ENCODE measurements at regions not wholly inside any gene's neighbourhood (a gene's known extent, or its start where the extent isn't known, plus 50 kb on each side); places are given as distances from the start of the nearest gene placed in this dataset.
A peak's percentile ranks its signal among the peaks of the same experiment; 100 is the strongest.
"Not testable (repeated sequence)": the region's sequence is repeated elsewhere in the genome, so short reads cannot be mapped to it uniquely, and the experiment has no call there.

DNA sequence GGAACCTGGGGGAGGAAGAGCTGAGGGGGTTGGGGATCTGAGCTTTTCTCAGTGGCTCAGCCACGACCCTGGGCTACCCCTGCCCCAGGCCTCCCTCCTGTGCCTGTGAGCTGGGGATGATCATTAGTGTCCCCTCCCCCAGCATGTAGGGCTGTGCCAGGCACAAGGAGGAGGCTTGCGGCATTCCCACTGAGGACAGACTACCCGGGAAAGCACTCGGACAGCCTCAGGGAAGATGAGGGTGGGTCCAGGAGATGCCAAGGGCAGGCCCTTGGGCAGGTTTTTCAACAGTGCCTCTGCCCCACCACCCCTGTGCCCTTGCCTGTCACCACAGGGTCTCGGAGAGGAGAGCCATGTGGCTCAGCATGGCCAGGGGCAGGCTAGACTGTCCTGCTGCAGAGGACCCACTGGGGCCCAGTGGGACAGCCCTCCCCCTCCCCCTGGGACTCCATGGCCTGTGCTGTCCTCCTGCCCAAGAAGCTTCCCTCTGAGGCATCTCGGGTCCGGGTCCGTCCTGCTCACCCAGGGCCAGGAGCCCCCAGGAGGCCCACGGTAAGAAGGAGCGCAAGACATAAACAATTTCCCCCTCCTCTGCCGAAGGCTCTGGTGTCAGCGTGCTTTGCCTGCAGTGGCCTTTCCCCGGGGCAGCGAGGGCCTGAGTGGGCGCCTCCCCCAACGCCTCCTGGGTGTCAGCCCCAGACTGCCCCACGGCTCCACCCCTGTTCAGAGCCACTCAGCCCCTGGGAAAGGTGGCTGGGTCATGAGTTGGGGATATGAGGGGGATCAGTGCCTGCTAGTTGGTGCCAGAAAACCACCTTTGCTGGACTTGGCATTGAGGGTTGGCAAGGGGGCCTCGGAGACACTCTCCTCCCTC, 192.5 kb downstream of the GOLGA6L6 start:
- H3K27ac Mint-ChIP-seq = no peak overlapping the region
- H3K4me3 Mint-ChIP-seq = no peak overlapping the region
- no peak for DNase-seq
- no peaks in the 10 kb centered on the region for H3K9me3 Mint-ChIP-seq
- no peaks in the 10 kb centered on the region for H3K27me3 Mint-ChIP-seq
- CTCF ChIA-PET = no interaction called here
- H3K4me1 Mint-ChIP-seq = peaks cover 3% of the 10 kb centered on the region
- H3K36me3 Mint-ChIP-seq (ENCODE audit: low read depth) = no peaks in the 10 kb centered on the region
- POLR2A ChIA-PET = no interaction called here

DNA sequence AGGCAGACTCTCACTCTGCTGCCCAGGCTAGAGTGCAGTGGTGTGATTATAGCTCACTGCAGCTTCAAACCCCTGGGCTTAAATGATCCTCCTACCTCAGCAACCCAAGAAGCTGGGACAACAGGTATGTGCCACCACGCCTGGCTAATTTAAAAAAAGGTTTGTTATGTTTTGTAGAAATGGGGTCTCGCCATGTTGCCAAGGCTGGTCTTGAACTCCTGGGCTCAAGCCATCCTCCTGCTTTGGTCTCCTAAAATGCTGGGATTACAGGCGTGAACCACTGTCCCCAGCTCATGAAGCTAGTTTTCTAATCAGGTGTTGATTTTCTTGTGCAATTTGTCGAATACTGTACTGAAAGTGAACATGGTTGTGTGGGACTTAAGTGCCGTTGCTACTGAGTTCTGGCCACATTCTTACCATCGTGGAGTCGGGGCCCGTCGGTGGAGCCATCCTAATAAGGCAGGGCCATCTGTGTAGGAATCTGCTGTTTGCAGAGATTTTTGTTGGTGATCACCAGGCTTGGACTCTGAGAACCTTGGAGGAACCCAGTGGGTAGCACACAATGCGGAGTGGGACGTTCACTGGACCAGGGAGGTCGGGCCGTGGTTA, 193.2 kb downstream of the GOLGA6L6 start:
- Mint-ChIP-seq H3K27me3 (no peaks in the 10 kb centered on the region), H3K4me3 (no peak overlapping the region), H3K36me3 (ENCODE audit: low read depth) (no peaks in the 10 kb centered on the region), H3K27ac (no peak overlapping the region), H3K9me3 (no peaks in the 10 kb centered on the region), H3K4me1 (peaks cover 3% of the 10 kb centered on the region)
- DNase-seq = no peak
- ChIA-PET CTCF (interaction anchor here (0.6 kb wide), 1 partner anchor 9 kb away, joined by 3 read pairs; no protein-coding TSS in a partner anchor), POLR2A (interaction anchor here (0.7 kb wide), 1 partner anchor 922 kb away, joined by 3 read pairs; no protein-coding TSS in a partner anchor)

DNA sequence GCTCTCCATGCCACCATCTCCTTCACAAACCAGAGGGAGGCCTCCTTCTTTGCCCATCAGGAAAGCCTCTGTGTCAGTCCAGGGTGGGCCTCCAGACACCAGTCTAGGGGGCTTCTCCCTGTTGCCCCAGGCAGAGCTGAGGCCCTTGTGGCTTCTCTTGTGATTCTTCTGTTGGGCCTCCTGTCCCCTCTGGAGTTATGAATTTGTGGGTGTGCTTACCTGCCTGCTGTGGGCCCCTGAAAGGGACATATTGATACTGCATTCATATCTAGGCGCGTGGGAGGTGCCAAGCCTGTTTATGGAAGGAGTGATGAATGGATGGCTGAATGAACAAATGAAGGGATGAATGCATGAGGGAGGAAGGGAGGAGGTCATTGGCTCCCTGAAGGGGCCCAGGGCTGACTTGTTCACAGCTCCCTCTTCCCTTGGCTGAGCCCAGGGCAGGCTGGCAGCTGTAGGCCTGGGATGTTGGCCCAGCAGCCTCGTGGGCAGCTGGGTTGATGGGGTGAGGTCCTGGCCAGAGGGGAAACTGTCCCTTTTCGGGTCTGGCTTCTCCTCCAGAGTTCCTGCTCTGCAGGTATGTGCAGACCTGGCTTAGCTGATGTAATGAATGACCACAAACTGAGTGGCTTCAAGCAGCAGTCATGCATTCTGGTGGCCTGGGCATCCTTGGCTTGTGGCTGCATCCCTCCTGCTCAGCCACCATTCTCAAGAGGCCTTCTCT, 195.4 kb downstream of the GOLGA6L6 start:
- CTCF ChIA-PET = interaction anchor here (1.2 kb wide), 1 partner anchor 10 kb away, joined by 4 read pairs; no protein-coding TSS in a partner anchor
- H3K4me3 Mint-ChIP-seq = no peak overlapping the region
- H3K9me3 Mint-ChIP-seq = no peaks in the 10 kb centered on the region
- H3K27me3 Mint-ChIP-seq = no peaks in the 10 kb centered on the region
- no peak overlapping the region for H3K27ac Mint-ChIP-seq
- no peaks in the 10 kb centered on the region for H3K36me3 Mint-ChIP-seq (ENCODE audit: low read depth)
- H3K4me1 Mint-ChIP-seq = no peaks in the 10 kb centered on the region
- POLR2A ChIA-PET = no interaction called here
- no peak for DNase-seq

DNA sequence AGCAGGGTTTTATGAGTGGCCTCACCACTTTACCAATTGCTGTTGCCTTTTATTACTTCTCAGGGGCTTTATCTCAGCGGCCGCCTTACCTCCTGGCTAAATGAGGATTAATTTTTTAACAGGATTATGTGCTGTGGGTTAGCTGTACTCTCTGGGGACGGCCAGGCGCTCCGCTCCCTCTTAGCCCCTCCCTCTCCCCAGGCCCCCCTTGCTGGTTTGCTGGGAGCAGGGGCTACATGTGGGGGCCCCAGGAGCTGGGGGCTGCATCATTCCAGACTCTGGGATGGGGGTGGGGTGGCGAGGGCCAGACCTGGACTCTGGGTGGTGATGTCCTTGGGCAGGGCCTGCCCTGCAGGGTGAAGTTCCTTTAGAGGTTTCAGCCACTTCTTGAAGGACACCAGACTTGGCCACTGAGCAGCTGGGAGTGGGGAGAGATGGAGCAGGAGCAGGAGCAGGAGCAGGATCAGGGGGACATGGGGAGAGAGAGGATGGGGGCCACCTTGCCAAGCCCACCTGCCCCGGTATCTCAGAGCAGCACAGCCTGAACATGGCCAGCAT, 196.1 kb downstream of the GOLGA6L6 start:
- POLR2A ChIA-PET = no interaction called here
- CTCF ChIA-PET = interaction anchor here (1.2 kb wide), 1 partner anchor 11 kb away, joined by 4 read pairs; no protein-coding TSS in a partner anchor
- Mint-ChIP-seq H3K27ac (no peak overlapping the region), H3K27me3 (no peaks in the 10 kb centered on the region), H3K36me3 (ENCODE audit: low read depth) (no peaks in the 10 kb centered on the region), H3K4me3 (no peak overlapping the region), H3K4me1 (no peaks in the 10 kb centered on the region), H3K9me3 (no peaks in the 10 kb centered on the region)
- no peak for DNase-seq

DNA sequence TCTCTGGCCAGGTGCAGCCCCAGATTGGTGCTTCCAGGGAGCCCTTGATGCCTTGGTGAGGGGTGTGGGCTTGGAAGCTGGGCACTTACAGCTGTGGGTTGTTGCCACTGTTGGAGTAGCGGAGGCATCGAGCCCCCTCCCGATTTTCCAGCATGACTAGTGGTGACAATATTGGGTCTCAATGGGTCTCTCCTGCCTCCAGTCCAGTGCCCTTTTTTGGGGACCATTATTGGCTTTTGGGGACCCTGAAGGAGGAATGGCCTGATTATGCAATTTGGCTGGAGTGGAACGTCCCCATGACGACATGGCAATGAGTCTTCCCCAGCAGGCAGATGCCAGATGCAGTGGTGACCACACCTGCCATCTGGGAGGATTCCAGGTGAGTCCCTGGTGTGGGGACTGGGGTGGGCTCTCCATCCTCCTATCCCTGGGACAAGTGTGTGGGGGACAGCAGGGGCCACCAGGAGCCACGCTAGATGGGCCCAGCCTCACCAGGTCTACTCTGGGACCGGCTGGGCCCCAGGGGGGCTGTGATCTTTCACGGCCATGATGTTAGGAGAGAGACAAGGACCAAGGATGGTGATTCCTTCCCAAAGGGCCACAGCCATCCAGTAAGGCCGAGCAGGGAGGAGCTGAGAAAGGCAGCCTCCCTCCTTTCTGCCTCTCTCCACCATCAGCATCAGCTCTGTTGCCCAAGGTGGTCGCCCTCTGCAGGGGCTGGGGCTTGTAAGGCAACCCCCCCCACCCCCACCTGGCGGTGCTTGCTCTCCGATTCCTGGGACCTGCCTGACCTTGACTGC, 196.8 kb downstream of the GOLGA6L6 start:
- DNase-seq = no peak
- Mint-ChIP-seq H3K4me3 (no peak overlapping the region), H3K36me3 (ENCODE audit: low read depth) (no peaks in the 10 kb centered on the region), H3K9me3 (no peaks in the 10 kb centered on the region), H3K4me1 (no peaks in the 10 kb centered on the region), H3K27ac (no peak overlapping the region), H3K27me3 (no peaks in the 10 kb centered on the region)
- CTCF ChIA-PET = interaction anchor here (1.2 kb wide), 1 partner anchor 12 kb away, joined by 4 read pairs; no protein-coding TSS in a partner anchor
- POLR2A ChIA-PET = no interaction called here

DNA sequence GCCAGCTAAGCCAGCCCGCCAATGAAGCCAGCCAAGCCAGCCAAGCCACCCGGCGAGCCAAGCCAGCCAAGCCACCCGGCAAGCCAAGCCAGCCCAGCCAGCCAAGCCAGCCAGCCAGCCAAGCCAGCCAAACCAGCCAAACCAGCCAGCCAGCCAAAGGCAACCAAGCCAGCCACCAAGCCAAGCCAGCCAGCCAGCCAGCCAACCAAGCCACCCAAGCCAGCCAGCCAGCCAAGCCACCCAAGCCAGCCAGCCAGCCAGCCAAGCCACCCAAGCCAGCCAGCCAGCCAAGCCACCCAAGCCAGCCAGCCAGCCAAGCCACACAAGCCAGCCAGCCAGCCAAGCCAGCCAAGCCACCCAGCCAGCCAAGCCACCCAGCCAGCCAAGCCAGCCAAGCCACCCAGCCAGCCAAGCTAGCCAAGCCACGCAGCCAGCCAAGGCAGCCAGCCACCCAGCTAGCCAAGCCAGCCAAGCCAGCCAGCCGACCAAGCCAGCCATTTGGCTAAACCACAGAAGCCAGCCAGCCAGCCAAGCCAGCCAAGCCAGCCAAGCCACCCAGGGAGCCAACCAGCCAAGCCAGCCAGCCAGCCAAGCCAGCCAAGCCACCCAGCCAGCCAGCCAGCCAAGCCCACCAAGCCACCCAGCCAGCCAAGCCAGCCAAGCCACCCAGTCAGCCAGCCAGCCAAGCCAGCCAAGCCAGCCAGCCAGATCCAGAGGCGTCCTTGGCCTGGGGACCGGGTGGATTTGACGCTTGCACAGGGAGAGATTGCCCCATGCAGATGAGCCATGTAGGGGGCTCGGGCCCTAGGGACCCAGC, 198.0 kb downstream of the GOLGA6L6 start:
- H3K27me3 Mint-ChIP-seq; CTCF ChIA-PET; H3K27ac Mint-ChIP-seq; H3K36me3 Mint-ChIP-seq (ENCODE audit: low read depth); H3K4me1 Mint-ChIP-seq; POLR2A ChIA-PET; H3K4me3 Mint-ChIP-seq; DNase-seq; H3K9me3 Mint-ChIP-seq: not testable (repeated sequence)

DNA sequence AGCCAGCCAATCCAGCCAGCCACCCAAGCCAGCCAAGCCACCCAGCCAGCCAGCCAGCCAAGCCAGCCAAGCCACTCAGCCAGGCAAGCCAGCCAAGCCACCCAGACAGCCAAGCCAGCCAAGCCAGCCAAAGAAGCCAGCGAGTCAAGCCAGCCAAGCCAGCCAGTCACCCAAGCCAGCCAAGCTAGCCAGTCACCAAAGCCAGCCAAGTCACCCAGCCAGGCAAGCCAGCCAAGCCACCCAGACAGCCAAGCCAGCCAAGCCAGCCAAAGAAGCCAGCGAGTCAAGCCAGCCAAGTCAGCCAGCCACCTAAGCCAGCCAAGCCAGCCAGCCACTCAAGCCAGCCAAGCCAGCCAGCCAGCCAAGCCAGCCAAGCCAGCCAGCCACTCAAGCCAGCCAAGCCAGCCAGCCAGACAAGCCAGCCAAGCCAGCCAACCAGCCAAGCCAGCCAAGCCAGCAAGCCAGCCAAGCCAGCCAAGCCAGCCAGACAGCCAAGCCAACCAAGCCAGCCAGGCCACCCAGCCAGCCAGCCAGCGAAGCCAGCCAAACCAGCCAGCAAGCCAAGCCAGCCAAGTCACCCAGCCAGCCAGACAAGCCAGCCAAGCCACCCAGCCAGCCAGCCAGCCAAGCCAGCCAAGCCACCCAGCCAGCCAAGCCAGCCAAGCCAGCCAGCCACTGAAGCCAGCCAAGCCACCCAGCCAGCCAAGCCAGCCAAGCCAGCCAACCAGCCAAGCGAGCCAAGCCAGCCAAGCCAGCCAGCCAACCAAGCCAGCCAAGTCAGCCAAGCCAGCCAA, 198.8 kb downstream of the GOLGA6L6 start:
- H3K4me3 Mint-ChIP-seq; H3K27ac Mint-ChIP-seq; H3K36me3 Mint-ChIP-seq (ENCODE audit: low read depth); CTCF ChIA-PET; POLR2A ChIA-PET; H3K27me3 Mint-ChIP-seq; H3K9me3 Mint-ChIP-seq; H3K4me1 Mint-ChIP-seq; DNase-seq: not testable (repeated sequence)

DNA sequence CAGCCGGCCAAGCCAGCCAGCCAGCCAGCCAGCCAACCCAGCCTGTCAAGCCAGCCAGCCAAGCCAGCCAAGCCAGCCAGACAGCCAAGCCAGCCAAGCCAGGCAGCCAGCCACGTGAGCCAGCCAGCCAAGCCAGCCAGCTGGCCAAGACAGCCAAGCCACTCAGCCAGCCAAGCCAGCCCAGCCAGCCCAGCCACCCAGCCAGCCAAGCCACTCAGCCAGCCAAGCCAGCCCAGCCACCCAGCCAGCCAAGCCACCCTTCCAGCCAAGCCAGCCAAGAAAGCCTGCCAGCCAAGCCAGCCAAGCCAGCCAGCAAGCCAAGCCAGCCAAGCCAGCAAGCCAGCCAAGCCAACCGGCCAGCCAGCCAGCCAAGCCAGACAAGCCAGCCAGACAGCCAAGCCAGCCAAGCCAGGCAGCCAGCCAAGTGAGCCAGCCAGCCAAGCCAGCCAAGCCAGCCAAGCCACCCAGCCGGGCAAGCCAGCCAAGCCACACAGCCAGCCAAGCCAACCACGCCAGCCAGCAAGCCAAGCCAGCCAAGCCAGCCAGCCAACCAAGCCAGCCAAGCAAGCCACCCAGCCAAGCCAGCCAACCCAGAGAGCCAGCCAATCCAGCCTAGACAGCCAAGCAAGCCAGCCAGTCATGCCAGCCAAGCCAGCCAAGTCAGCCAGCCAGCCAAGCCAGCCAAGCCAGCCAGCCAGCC, 199.5 kb downstream of the GOLGA6L6 start:
- POLR2A ChIA-PET = no interaction called here

DNA sequence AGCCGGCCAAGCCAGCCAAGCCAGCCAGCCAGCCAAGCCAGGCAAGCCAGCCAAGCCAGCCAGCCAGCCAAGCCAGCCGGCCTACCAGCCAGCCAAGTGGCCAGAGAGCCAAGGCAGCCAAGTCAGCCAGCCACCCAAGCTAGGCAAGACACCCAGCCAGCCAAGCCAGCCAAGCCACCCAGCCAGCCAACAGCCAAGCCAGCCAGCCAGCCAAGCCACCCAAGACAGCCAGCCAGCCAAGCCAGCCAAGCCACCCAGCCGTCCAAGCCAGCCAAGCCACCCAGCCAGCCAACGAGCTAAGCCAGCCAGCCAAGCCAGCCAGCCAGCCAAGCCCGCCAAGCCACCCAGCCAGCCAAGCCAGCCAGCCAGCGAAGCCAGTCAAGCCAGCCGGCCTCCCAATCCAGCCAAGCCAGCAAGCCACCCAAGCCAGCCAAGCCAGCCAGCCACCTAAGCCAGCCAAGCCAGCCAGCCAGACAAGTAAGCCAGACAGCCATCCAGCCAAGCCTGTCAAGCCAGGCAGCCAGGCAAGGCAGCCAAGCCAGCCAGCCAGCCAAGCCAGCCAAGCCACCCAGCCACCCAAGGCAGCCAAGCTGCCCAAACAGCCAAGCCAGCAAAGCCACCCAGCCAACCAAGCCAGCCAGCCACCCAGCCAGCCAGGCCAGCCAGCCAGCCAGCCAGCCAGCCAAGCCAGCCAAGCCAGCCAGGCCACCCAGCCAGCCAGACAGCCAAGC, 200.5 kb downstream of the GOLGA6L6 start:
- Mint-ChIP-seq H3K27me3 (no peaks in the 10 kb centered on the region), H3K4me3 (no peak overlapping the region), H3K27ac (no peak overlapping the region), H3K4me1 (no peaks in the 10 kb centered on the region), H3K9me3 (peaks cover 8% of the 10 kb centered on the region), H3K36me3 (ENCODE audit: low read depth) (no peaks in the 10 kb centered on the region)
- peak; percentile 28 for DNase-seq
- ChIA-PET CTCF (no interaction called here), POLR2A (no interaction called here)

More for the DNA sequence above, 199.5 kb downstream of the GOLGA6L6 start:
- CTCF ChIA-PET = no interaction called here
- Mint-ChIP-seq H3K9me3 (peaks cover 4% of the 10 kb centered on the region), H3K27ac (no peak overlapping the region), H3K27me3 (no peaks in the 10 kb centered on the region), H3K36me3 (ENCODE audit: low read depth) (no peaks in the 10 kb centered on the region), H3K4me3 (no peak overlapping the region), H3K4me1 (no peaks in the 10 kb centered on the region)
- DNase-seq = peak; percentile 32

DNA sequence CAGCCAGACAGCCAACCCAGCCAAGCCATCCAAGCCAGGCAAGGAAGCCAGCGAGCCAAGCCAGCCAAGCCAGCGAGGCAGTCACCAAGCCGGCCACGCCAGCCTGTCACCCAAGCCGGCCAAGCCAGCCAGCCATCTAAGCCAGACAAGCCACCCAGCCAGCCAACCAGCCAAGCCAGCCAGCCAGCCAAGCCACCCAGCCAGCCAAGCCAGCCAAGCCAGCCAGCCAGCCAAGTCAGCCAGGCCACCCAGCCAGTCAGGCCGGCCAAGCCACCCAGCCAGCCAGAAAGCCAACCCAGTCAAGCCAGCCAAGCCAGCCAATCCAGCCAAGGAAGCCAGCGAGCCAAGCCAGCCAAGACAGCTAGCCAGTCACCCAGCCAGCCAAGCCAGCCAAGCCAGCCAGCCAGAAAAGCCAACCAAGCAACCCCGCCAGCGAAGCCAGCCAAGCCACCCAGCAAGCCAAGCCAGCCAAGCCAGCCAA, 201.2 kb downstream of the GOLGA6L6 start:
- POLR2A ChIA-PET = no interaction called here
- Mint-ChIP-seq H3K27ac (no peak overlapping the region), H3K4me1 (no peaks in the 10 kb centered on the region), H3K4me3 (no peak overlapping the region), H3K27me3 (no peaks in the 10 kb centered on the region), H3K36me3 (ENCODE audit: low read depth) (no peaks in the 10 kb centered on the region), H3K9me3 (peaks cover 13% of the 10 kb centered on the region)
- CTCF ChIA-PET = no interaction called here
- no peak for DNase-seq

Measured in activated CD4-positive, alpha-beta T cell treated with anti-CD3 and anti-CD28 coated beads, Interleukin-2, amount 10 ng/mL, durations not matched to agents 7 days and 5 days (primary cell).